Thymus (tissue), 11 donors: ENCODE measurements at regions not wholly inside any gene's neighbourhood (a gene's known extent, or its start where the extent isn't known, plus 50 kb on each side); places are given as distances from the start of the nearest gene placed in this dataset.

Experiments used
- DNase-seq, 9 donors: peaks; one replicate each; pipeline ENCODE4 v3.0.0-alpha.2; 2013; ENCODE audit warnings: low spot score in 9 of 9, low read depth in 6 of 9, missing footprints in 1 of 9
- H3K27ac ChIP-seq, 2 donors: one replicate each; pipeline ENCODE4 v1.5.1; 2013; ENCODE audit warnings: control low read depth in 1 of 2, low read depth in 1 of 2, low read length in 1 of 2, mild to moderate bottlenecking in 1 of 2, moderate library complexity in 1 of 2
- H3K27me3 ChIP-seq, 2 donors: one replicate each; pipeline ENCODE4 v1.5.1; 2013; ENCODE audit warnings: low read length in 1 of 2; ENCODE audit not compliant: control insufficient read depth in 2 of 2, insufficient read depth in 1 of 2
- H3K36me3 ChIP-seq, 2 donors: one replicate each; pipeline ENCODE4 v1.5.1; 2013; ENCODE audit warnings: low read length in 1 of 2, mild to moderate bottlenecking in 1 of 2, moderate library complexity in 1 of 2; ENCODE audit not compliant: control insufficient read depth in 2 of 2, insufficient read depth in 2 of 2
- H3K4me1 ChIP-seq, 2 donors: one replicate each; pipeline ENCODE4 v1.5.1; 2013; ENCODE audit warnings: low read length in 2 of 2; ENCODE audit not compliant: control insufficient read depth in 2 of 2, insufficient read depth in 2 of 2
- H3K4me3 ChIP-seq, 2 donors: one replicate each; pipeline ENCODE4 v1.5.1; 2013; ENCODE audit warnings: low read length in 2 of 2, control low read depth in 1 of 2, mild to moderate bottlenecking in 1 of 2
- H3K9me3 ChIP-seq, 2 donors: one replicate each; pipeline ENCODE4 v1.5.1; 2013; ENCODE audit warnings: low read length in 1 of 2, mild to moderate bottlenecking in 1 of 2; ENCODE audit not compliant: control insufficient read depth in 2 of 2, insufficient read depth in 1 of 2
- WGBS: extraction: QIAGEN DNeasy Blood & Tissue Kit; methylation state at CpG from one replicate; pipeline ENCODE4 v1.1.7; 2013; 5-methylcytosine and 5-hydroxymethylcytosine counted together
- donor health status: healthy.

DNA sequence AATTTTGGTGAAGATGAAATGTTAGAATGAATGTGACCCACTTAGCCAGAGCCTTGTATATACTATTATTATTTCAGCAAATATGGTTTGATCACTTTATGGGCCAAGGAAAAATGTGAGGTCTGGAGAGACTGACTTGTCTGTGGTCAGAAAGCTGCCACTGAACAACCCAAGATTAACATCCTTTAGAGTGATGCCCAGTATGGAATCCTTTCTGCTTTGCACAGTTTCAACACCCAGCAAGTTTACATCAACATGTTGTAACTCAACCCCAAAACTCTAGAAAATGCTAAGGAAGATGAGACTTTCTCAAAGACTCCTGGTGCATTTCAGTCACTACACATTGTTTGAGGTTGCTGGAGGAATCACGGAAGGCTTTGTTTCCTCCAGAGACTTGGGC lies 107.7 kb downstream of the SNX19 start:
- H3K27ac ChIP-seq: no peak overlapping the region
- no peaks in the 10 kb centered on the region for H3K9me3 ChIP-seq
- H3K4me3 ChIP-seq: no peak overlapping the region
- no peaks in the 10 kb centered on the region for H3K36me3 ChIP-seq
- H3K27me3 ChIP-seq: no peaks in the 10 kb centered on the region
- WGBS: 95% methylated on average over 1 of the region's 1 CpG
- H3K4me1 ChIP-seq: no peaks in the 10 kb centered on the region
- no peak for DNase-seq

DNA sequence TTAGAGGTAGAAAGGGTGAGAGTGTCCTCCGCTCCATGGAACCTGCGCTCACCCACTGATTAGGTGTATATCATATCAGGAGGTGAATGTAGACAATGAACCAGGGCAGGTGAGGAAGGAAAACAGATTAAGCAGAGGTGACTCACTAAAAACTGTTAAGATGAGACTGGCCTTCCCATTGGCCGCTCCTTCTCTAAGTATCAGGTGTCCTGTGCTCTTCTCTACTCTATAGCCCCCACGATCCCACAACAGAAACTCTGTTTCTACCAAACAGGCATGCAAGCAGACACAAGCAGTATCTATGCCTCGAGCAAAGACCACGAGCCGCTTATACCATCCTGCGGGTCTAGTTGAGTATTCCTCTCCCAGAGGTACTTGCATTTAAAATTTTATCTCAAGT lies 103.1 kb downstream of the SNX19 start:
- Histone ChIP-seq H3K27me3 (no peaks in the 10 kb centered on the region), H3K36me3 (no peaks in the 10 kb centered on the region), H3K4me3 (no peak overlapping the region), H3K9me3 (no peaks in the 10 kb centered on the region), H3K27ac (no peak overlapping the region), H3K4me1 (no peaks in the 10 kb centered on the region)
- WGBS: 94% methylated on average over 8 of the region's 8 CpGs
- DNase-seq: no peak

DNA sequence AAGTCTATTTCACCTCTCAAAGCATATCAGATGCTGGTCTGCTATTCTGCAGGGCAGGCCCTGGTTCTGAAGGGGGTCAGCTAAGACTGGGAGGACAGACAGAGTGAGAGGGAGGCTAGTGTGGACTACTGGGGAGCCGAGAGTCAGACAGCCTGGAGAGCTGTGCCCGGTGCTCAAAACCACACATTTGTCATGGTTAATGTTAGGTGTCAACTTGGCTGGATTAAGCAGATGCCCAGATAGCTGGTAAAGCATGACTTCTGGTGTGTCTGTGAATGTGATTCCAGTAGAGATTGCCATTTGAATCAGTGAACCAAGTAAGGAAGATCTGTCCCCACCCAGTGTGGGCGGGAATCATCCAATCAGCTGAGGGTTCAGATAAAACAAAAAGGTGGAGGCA lies 102.6 kb downstream of the SNX19 start:
- no peaks in the 10 kb centered on the region for H3K36me3 ChIP-seq
- no peak overlapping the region for H3K4me3 ChIP-seq
- H3K27ac ChIP-seq: no peak overlapping the region
- H3K27me3 ChIP-seq: no peaks in the 10 kb centered on the region
- WGBS: 61% methylated on average over 3 of the region's 3 CpGs
- no peak for DNase-seq
- H3K9me3 ChIP-seq: no peaks in the 10 kb centered on the region
- H3K4me1 ChIP-seq: no peaks in the 10 kb centered on the region

DNA sequence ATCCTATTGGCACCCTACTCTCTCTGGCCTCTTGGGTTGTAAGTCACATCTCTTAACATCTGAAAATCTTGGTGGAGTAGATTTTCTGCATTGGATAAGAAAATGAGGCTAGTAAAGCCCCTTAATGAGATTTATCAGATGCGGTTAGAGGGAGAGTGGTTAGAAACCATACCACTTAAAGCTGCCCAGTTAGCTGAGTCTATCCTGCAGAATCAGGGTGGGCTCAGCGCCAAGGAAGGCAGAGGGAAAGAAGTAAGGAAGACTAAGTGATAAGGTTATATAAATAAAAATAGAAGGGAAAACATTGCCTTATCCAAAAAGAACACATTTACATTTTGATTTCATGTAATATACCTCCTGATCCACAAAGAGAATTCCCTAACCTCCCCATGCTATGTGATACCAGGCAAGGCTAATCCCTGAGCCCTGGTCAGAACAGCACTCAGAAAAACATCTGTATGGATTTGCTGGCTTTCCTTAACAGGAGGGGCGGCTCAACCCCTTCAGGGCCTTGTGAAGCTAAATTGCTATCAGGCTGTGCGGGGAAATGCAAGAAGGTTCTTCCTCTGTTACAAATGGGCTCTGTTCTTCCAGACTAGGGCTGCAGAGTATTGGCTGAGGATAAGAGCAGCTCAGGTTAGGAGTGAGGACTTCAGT lies 101.7 kb downstream of the SNX19 start:
- H3K4me1 ChIP-seq: no peaks in the 10 kb centered on the region
- 97% methylated on average over 4 of the region's 4 CpGs for WGBS
- DNase-seq: no peak
- H3K4me3 ChIP-seq: no peak overlapping the region
- H3K9me3 ChIP-seq: no peaks in the 10 kb centered on the region
- no peaks in the 10 kb centered on the region for H3K27me3 ChIP-seq
- no peak overlapping the region for H3K27ac ChIP-seq
- H3K36me3 ChIP-seq: no peaks in the 10 kb centered on the region

DNA sequence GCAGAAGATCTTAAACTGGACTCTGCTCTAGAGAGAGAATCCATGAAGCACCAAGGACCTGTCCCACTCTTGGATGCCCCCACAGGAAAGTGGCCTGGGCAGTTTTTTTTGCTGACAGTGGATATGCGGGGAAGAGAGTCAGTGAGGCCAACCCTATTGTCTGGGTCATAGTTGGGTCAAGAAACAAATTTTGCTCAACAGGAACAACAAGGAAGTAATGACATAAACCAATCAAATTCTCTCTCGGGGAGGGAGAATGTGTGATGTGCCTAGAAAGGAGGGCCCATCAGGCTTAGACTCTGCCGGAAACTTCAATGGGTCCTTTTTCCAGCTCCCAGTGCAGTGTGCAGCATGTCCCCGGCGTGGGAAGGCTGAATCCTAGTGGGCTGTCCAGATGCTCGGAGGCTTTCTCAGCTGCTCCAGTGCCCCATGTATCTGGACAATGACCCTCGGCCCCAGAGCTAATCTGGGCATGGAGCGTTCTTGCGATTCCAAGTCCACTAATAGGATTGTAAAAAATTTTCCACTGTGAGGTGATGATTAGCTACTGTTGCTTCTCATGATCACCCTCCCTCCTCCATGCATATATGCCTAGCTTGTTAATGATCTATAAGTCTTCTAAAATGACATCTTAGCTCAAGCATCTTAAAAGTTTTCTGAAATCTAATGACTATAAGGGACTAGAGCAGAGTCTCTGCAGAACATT lies 101.0 kb downstream of the SNX19 start:
- H3K4me1 ChIP-seq: no peaks in the 10 kb centered on the region
- H3K4me3 ChIP-seq: no peak overlapping the region
- H3K27me3 ChIP-seq: no peaks in the 10 kb centered on the region
- 96% methylated on average over 9 of the region's 9 CpGs for WGBS
- H3K27ac ChIP-seq: no peak overlapping the region
- H3K9me3 ChIP-seq: no peaks in the 10 kb centered on the region
- no peak for DNase-seq
- H3K36me3 ChIP-seq: no peaks in the 10 kb centered on the region

DNA sequence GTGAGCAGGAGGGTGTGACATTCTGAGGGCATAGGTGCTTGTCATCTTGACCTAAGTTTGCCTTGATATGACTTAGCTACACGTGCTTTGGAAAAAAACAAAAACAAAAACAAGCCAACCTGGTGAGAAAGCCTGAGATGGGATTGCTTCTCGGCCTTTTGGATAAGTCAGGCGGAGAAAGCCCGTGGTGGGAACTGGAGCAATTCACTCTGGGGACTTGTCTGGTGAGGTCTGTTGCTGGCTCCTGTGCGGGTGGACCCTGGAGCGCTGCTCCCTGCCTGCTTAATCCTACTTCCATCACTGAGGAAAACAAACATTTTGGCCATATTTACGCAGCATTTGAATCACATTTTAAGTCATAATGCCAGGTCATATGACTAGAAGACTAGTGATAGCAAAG lies 100.3 kb downstream of the SNX19 start:
- DNase-seq: no peak
- Histone ChIP-seq H3K4me1 (no peaks in the 10 kb centered on the region), H3K9me3 (no peaks in the 10 kb centered on the region), H3K4me3 (no peak overlapping the region), H3K27me3 (no peaks in the 10 kb centered on the region), H3K36me3 (no peaks in the 10 kb centered on the region), H3K27ac (no peak overlapping the region)
- WGBS: 94% methylated on average over 7 of the region's 7 CpGs

DNA sequence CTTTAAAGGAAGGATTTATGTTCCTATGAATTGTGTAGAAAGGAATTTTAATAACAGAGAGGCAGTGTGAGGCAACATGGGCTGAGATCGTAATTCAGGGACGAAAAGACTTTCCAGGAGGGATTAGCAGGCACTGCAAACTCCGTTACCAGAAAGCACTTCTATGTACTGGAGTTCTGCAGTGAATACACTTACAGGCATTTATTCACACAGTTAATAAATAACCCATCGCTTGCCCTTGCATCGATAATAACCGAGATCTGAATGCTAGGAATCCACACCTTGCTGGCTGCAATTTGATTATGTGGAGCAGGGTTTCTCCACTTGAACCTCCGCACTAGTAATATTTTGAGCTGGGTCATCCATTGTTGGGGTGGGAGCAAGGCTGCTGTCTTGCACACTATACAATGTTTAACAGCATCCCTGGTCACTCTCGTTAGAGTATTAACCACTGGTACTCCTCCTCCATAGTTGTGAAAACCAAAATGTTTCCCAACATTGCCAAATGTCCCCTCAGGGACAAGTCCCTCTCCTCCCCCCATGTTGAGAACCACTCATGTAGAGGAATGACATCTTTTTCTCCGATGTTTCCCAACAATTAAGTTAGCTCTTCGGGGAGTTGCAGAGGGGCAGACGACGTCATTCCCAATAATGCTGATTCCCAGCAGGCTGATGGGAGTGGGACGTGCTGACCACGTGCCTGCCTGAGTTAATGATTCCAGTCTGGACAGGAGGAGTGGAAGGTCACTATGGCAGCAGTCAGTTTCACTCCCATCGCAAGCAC lies 99.5 kb downstream of the SNX19 start:
- no peak overlapping the region for H3K4me3 ChIP-seq
- no peak overlapping the region for H3K27ac ChIP-seq
- no peaks in the 10 kb centered on the region for H3K27me3 ChIP-seq
- no peak for DNase-seq
- H3K9me3 ChIP-seq: no peaks in the 10 kb centered on the region
- no peaks in the 10 kb centered on the region for H3K36me3 ChIP-seq
- WGBS: 96% methylated on average over 15 of the region's 15 CpGs
- H3K4me1 ChIP-seq: no peaks in the 10 kb centered on the region

DNA sequence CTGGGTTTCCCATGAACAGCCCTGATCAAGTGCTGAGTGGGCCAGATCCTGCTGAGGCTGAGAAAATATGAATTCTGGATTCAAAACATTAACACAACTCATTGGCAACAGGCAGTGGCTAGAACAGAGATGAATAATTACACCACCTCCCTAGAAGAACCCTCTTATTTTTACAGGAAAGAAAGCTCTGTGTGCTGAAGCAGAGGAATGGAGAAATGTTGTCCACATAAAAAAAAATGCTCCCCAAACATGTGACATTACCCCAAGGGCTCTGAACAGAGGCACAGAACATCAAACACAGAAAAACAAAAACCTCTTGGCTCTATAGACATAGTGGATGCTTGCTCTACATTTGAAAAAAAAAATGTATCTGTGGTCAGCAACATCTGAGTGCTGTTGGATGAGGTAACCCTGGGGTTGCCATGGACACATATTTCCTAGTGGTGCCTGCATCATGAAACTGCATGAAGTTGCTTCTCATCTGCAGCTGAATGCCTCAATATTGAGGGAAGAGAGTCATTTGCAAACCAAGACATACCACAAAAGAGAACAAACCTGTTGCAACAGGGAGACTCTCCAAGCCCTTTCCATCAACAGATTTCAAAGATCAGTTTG lies 98.8 kb downstream of the SNX19 start:
- Histone ChIP-seq H3K36me3 (no peaks in the 10 kb centered on the region), H3K9me3 (no peaks in the 10 kb centered on the region), H3K27me3 (no peaks in the 10 kb centered on the region), H3K4me3 (no peak overlapping the region), H3K4me1 (no peaks in the 10 kb centered on the region), H3K27ac (no peak overlapping the region)
- DNase-seq: no peak

DNA sequence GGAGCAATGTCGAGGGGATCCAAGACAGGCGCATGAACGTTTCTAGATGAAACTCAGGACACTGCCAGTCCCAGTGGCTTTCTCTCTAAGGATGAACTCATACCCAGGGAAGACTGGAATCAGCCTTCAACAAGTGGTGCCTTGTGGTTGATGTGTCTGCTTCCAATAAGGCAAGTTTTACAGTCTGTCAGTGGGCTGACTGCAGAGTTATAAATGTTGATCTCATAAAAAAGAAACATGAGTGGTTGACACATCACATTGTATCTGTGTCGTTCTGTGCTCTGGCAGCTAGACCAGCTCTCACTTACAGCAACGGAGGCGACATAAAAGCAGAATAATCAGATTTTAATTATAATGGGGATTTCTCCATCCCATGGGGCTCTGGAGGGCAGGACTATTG lies 96.7 kb downstream of the SNX19 start:
- H3K4me3 ChIP-seq: no peak overlapping the region
- no peaks in the 10 kb centered on the region for H3K9me3 ChIP-seq
- H3K27ac ChIP-seq: no peak overlapping the region
- no peaks in the 10 kb centered on the region for H3K4me1 ChIP-seq
- no peak for DNase-seq
- H3K36me3 ChIP-seq: no peaks in the 10 kb centered on the region
- WGBS: 93% methylated on average over 6 of the region's 6 CpGs
- H3K27me3 ChIP-seq: no peaks in the 10 kb centered on the region
